ACHN (cell line): ENCODE measurements at regions not wholly inside any gene's neighbourhood (a gene's known extent, or its start where the extent isn't known, plus 50 kb on each side); places are given as distances from the start of the nearest gene placed in this dataset.
A peak's percentile ranks its signal among the peaks of the same experiment; 100 is the strongest.
"Not testable (repeated sequence)": the region's sequence is repeated elsewhere in the genome, so short reads cannot be mapped to it uniquely, and the experiment has no call there.

Experiments
- DNase-seq: peaks from one replicate; pipeline ENCODE4 v3.0.0-alpha.2; 2015
- in situ Hi-C: cut with HindIII; loops from 2 replicates; pipeline ENCODE4 v1.10.0; 2017; ENCODE audit warnings: low sequenced_read_pairs, low pct_ligation_motif_present, low pct_unique_long_range_greater_than_20kb

- in situ Hi-C loops = no loop called here
- DNase-seq = no peak
Measured at GRCh38 chr5:72695659-72696058, 120.8 kb upstream of the TNPO1 start.

DNA sequence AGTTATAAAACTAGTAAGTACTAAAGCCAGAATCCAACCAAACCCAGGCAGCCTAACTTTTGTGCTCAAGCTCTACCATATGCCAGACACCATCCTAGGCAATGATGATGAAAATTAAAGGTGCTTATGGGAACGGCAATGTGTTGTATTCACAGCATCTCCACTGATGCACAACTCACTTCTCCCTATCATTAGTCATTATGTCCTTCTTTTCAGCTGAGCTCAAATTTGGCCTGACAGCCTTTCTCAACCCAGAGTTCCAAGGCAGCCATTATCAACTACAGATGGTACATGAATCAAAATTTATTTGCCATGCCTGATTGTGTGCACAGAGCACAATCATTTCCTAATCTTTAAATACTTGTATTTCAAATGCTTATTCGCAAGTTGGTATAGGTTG lies 121.6 kb upstream of the TNPO1 start:
- in situ Hi-C loops = no loop called here
- DNase-seq = no peak

- in situ Hi-C loops = no loop called here
- DNase-seq = no peak
Measured at GRCh38 chr5:72693546-72694205, 122.8 kb upstream of the TNPO1 start.

- DNase-seq = no peak
- in situ Hi-C loops = no loop called here
Measured at GRCh38 chr5:72692651-72693442, 123.6 kb upstream of the TNPO1 start.

DNA sequence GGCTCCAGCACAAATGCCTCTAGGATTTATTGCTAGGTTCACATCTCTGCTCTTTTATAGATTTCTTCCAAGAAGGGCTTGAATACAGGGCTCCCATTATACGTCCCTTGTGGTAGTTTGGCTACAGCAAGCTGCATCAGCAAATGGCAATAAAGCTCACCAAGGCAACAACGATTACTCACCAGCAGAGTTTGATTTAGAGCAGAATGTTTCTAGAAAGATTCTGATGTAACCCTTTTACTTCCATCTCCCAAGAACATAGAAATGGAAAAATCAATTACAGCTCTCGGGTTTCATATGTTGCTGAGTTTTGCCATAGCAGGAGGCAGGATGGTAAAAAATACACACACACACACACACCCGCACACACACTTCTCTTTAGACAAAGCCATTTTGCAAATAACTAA lies 124.2 kb upstream of the TNPO1 start:
- DNase-seq = no peak
- in situ Hi-C loops = no loop called here

- in situ Hi-C loops = no loop called here
- no peak for DNase-seq
Measured at GRCh38 chr5:72691751-72692150, 124.7 kb upstream of the TNPO1 start.

DNA sequence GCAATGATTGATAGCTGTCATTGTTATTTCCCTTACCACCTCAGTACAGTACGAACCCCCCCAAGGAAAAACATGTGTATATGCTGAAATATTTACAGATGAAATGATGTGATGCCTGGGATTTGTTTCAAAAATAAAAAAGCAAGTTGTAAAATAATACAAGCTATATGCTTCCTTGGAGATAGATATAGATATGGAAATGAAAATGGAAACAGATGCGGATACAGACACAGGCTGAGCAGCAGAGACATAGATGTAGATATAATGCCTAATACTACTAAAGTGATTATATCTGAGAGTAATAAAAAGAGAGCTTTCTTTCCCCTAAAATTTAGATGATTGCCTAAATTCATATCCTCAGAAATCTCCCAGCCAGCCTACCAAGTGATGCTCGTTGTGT lies 127.5 kb upstream of the TNPO1 start:
- in situ Hi-C loops = no loop called here
- no peak for DNase-seq

GRCh38 chr5:72687288-72687687 lies 129.2 kb upstream of the TNPO1 start:
- no peak for DNase-seq
- in situ Hi-C loops = no loop called here

DNA sequence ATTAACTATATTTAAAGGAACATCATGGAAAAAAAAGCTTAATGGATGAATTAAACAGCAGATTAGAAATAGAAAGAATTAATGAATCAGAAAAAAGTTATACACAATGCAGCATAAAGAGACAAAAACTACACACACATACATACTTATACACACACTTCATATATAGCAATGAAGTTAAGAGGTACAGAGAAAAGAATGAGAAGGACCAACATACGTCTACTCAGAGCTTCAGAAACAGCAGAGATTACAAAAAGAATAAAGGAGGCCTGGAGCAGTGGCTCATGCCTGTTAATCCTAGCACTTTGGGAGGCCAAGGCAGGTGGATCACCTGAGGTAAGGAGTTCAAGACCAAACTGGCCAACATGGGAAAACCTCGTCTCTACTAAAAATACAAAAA lies 133.9 kb upstream of the TNPO1 start:
- no peak for DNase-seq
- in situ Hi-C loops = no loop called here

DNA sequence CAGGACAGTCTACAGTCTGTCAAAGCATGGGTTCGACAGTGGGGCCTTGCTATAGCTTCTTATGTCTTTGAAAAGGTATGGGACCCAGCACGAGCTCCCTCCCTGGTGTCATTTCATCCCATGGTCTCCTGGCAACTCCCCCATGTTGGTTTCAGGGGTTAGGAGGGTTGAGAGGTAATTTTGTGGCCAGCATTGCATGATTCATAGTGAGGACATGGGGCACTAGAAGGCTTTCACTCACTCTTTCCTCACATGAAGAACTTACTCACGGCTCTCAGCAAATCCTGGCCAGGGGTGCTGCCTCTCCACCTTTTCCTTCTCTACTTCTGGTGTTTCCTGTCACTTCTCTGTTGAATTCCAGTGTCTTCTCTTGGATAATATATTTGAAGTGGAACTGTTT lies 134.7 kb upstream of the TNPO1 start:
- in situ Hi-C loops = no loop called here
- DNase-seq = no peak

DNA sequence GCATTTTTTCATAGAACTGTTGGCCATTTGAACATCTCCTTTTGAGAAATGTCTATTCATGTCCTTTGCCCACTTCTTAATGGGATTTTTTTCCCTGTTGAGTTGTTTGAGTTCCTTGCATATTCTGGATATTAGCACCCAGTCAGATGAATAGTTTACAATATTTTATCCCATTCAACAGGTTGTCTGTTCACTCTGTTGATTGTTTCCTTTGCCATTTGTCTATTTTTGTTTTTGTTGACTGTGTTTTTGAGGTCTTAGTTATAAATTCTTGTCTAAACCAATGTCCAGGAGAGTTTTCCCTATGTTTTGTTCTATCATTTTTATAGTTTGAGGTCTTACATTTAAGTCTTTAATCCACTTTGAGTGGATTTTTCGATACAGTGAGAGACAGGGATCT lies 139.0 kb upstream of the TNPO1 start:
- DNase-seq = no peak
- in situ Hi-C loops = no loop called here

DNA sequence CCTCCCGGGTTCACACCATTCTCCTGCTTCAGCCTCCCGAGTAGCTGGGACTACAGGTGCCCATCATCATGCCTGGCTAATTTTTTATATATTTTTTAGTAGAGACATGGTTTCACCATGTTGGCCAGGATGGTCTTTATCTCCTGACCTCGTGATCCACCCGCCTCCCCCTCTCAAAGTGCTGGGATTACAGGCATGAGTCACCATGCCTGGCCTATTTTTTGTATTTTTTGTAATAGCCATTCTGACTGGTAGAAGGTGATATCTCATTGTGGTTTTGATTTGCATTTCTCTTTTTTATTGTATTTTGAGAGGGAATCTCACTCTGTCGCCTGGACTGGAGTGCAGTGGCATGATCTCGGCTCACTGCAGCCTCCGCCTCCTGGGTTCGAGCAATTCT lies 139.6 kb upstream of the TNPO1 start:
- DNase-seq, in situ Hi-C loops: not testable (repeated sequence)

DNA sequence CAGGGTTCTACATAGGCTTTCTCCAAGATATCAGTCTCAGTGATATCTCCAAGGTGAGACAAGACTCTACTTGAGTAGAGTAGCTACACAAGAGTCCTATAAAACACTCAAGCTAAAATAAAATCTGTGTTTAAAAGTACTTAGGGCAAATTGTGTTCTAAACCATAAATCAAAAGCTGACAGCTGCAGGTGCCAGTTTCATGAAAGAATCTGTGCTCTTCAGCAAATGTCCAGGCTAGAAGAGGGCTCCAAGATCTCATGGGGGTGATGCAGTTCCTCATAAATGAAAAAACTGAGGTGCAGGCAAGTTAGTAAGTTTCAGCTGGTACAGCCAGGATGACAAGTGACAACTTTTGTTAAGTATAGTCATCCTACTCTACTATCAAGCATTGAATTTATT lies 142.8 kb upstream of the TNPO1 start:
- no peak for DNase-seq
- in situ Hi-C loops = no loop called here

- DNase-seq = no peak
- in situ Hi-C loops = no loop called here
Measured at GRCh38 chr5:72673180-72673579, 143.3 kb upstream of the TNPO1 start.

GRCh38 chr5:72667708-72668107 lies 148.8 kb upstream of the TNPO1 start:
- no peak for DNase-seq
- in situ Hi-C loops = no loop called here

- no peak for DNase-seq
- in situ Hi-C loops = no loop called here
Measured at GRCh38 chr5:72662936-72663335, 153.5 kb upstream of the TNPO1 start.

GRCh38 chr5:72662305-72662704 lies 154.2 kb upstream of the TNPO1 start:
- in situ Hi-C loops = no loop called here
- no peak for DNase-seq

GRCh38 chr5:72661405-72661804 lies 154.2 kb upstream of the ZNF366 start:
- in situ Hi-C loops = no loop called here

GRCh38 chr5:72659726-72660125 lies 152.5 kb upstream of the ZNF366 start:
- in situ Hi-C loops = no loop called here
- no peak for DNase-seq

More at GRCh38 chr5:72661405-72661804, 154.2 kb upstream of the ZNF366 start:
- DNase-seq = peak; percentile 6
